Upper lobe of left lung (tissue), 6 donors: ENCODE measurements at regions not wholly inside any gene's neighbourhood (a gene's known extent, or its start where the extent isn't known, plus 50 kb on each side); places are given as distances from the start of the nearest gene placed in this dataset.

Experiments used
- ATAC-seq, 2 donors: fragments of 200-7000 bp; cut with Tn5 transposase; one replicate each; pipeline ENCODE4 v1.9.1; 2022; ENCODE audit warnings: mild to moderate bottlenecking in 2 of 2, moderate library complexity in 2 of 2; ENCODE audit not compliant: low FRiP score in 2 of 2
- DNase-seq, 2 donors: peaks; one replicate each; pipeline ENCODE4 v3.0.0-alpha.2; 2019 to 2020
- H3K27ac ChIP-seq, 4 donors: fragments of 200-600 bp; sonication (generic); one replicate each; pipeline ENCODE4 v1.5.1; 2016 to 2019
- H3K27me3 ChIP-seq, 4 donors: fragments of 200-600 bp; sonication (generic); one replicate each; pipeline ENCODE4 v1.5.1; 2017 to 2019
- H3K36me3 ChIP-seq, 4 donors: fragments of 200-600 bp; sonication (generic); one replicate each; pipeline ENCODE4 v1.5.1; 2016 to 2019
- H3K4me1 ChIP-seq, 4 donors: fragments of 200-600 bp; sonication (generic); one replicate each; pipeline ENCODE4 v1.5.1; 2018 to 2019
- H3K4me3 ChIP-seq, 4 donors: fragments of 200-600 bp; sonication (generic); one replicate each; pipeline ENCODE4 v1.5.1; 2017 to 2019; ENCODE audit warnings: mild to moderate bottlenecking in 2 of 4, moderate library complexity in 1 of 4
- H3K9me3 ChIP-seq, 4 donors: fragments of 200-600 bp; sonication (generic); one replicate each; pipeline ENCODE4 v1.5.1; 2018 to 2019
- EP300 ChIP-seq, 4 donors: sonication (generic); formaldehyde crosslinking; IDR thresholded peaks; one replicate each; pipeline ENCODE4 v1.5.1; 2017; ENCODE audit warnings: antibody characterized with exemption in 4 of 4, control low read depth in 2 of 4
- POLR2A ChIP-seq, 4 donors: fragments of 450-650 bp; IDR thresholded peaks; one replicate each; pipeline ENCODE4 v1.5.1; 2016 to 2017; ENCODE audit warnings: antibody characterized with exemption in 4 of 4, mild to moderate bottlenecking in 2 of 4
- POLR2AphosphoS5 ChIP-seq, 2 donors: sonication (generic); formaldehyde crosslinking; IDR thresholded peaks; one replicate each; pipeline ENCODE4 v1.5.1; 2017; ENCODE audit warnings: antibody characterized with exemption in 2 of 2
- whole genome bisulfite sequencing, 2 donors: methylation state at CpG; one replicate each; pipeline ENCODE4 v1.1.5; 2017 to 2018; 5-methylcytosine and 5-hydroxymethylcytosine counted together
- TF ChIP-seq, protein P1 (sequence below), 6 experiments: fragments of 450-650 bp in 4 of 6; fragments of 200-600 bp in 2 of 6; sonication (generic) in 2 of 6; IDR thresholded peaks; one replicate each; pipeline ENCODE4 v1.5.1; 2016 to 2019; ENCODE audit warnings: antibody characterized with exemption in 6 of 6
- donor health status: DM: no; HTN: no; CAD: no; lungs with moderate emphysema.
- donor health status: DM: no; HTN: yes; CAD: no; lungs with severe emphysema.

DNA sequence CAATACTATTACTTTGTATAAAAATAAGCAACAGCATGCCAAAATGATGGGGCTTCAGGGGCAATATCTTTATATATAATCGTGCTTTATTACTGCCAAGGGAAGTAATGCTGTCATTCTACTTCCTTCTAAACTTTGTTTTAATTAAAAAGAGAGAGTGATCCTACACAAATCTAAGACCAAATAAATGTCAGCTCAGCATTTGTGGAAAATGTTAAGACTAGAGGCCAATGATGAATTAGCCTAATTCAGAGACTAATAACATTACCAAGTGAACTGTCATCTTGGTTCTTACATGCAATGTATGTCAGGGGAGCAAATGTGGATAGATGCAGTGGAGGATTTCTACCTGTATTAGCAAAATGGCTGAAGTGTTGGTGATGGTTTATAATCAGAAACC is 166.4 kb upstream of the PTCHD1 start:
- H3K4me1 ChIP-seq: no peaks in the 10 kb centered on the region
- H3K27me3 ChIP-seq: no peaks in the 10 kb centered on the region
- no peak overlapping the region for H3K4me3 ChIP-seq
- TF ChIP-seq POLR2A (IDR thresholded peaks at IDR 0.05) (no peak), EP300 (IDR thresholded peaks at IDR 0.05) (no peak), POLR2AphosphoS5 (IDR thresholded peaks at IDR 0.05) (no peak)
- TF ChIP-seq, protein P1, sequence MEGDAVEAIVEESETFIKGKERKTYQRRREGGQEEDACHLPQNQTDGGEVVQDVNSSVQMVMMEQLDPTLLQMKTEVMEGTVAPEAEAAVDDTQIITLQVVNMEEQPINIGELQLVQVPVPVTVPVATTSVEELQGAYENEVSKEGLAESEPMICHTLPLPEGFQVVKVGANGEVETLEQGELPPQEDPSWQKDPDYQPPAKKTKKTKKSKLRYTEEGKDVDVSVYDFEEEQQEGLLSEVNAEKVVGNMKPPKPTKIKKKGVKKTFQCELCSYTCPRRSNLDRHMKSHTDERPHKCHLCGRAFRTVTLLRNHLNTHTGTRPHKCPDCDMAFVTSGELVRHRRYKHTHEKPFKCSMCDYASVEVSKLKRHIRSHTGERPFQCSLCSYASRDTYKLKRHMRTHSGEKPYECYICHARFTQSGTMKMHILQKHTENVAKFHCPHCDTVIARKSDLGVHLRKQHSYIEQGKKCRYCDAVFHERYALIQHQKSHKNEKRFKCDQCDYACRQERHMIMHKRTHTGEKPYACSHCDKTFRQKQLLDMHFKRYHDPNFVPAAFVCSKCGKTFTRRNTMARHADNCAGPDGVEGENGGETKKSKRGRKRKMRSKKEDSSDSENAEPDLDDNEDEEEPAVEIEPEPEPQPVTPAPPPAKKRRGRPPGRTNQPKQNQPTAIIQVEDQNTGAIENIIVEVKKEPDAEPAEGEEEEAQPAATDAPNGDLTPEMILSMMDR (IDR thresholded peaks at IDR 0.05): no peak
- DNase-seq: no peak
- no peaks in the 10 kb centered on the region for H3K36me3 ChIP-seq
- H3K9me3 ChIP-seq: no peaks in the 10 kb centered on the region
- H3K27ac ChIP-seq: no peak overlapping the region
- WGBS, 2 donors: 47 to 58% methylated on average over 1 of the region's 1 CpG
- ATAC-seq: no peak

DNA sequence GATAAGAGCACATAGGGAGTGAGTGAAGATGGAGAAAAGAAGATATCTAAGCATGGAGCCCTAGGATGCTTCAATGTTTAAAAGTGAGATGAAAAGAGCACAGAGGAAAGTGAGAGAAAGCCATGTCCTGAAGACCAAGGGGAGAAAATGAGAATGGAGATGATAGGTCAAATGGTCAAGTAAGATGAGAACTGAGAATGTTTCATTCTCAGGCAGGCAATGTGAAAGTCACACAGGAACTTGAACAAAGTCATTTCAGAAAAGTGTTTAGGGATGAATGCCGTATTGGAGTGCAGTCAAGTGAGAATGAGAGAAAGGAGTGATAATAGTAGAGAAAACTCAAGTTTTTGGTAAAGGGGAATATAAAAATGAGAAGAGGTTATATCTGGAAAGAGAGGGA is 148.7 kb upstream of the PTCHD1 start:
- Histone ChIP-seq H3K27ac (no peak overlapping the region), H3K9me3 (no peaks in the 10 kb centered on the region), H3K27me3 (no peaks in the 10 kb centered on the region), H3K4me1 (no peaks in the 10 kb centered on the region), H3K36me3 (no peaks in the 10 kb centered on the region), H3K4me3 (no peak overlapping the region)
- TF ChIP-seq, protein P1 (IDR thresholded peaks at IDR 0.05): no peak
- TF ChIP-seq POLR2A (IDR thresholded peaks at IDR 0.05) (no peak), POLR2AphosphoS5 (IDR thresholded peaks at IDR 0.05) (no peak), EP300 (IDR thresholded peaks at IDR 0.05) (no peak)
- DNase-seq (no peak), ATAC-seq (no peak)
- 71 to 73% methylated on average over 1 of the region's 1 CpG for WGBS, 2 donors

DNA sequence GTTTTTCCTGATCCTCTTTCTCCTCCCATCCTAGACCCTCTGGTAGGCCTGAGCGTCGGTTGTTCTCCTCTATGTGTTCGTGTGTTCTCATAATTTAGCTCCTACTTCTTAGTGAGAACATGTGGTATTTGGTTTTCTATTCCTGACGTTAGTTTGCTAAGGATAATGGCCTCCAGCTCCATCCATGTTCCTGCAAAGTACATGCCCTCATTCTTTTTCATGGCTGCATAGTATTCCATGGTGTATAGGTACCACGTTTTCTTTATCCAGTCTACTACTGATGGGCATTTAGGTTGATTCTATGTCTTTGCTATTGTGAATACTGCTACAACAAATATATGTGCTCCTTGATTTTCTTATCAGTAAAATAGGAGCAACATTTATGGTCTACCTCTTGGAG is 146.8 kb upstream of the PTCHD1 start:
- no peak for ATAC-seq
- Histone ChIP-seq H3K4me1 (no peaks in the 10 kb centered on the region), H3K27me3 (no peaks in the 10 kb centered on the region), H3K9me3 (no peaks in the 10 kb centered on the region), H3K4me3 (no peak overlapping the region), H3K36me3 (no peaks in the 10 kb centered on the region), H3K27ac (no peak overlapping the region)
- WGBS, 2 donors: 87 to 94% methylated on average over 5 of the region's 5 CpGs
- no peak for TF ChIP-seq POLR2AphosphoS5 (IDR thresholded peaks at IDR 0.05)
- no peak for TF ChIP-seq EP300 (IDR thresholded peaks at IDR 0.05)
- TF ChIP-seq POLR2A (IDR thresholded peaks at IDR 0.05): no peak
- TF ChIP-seq, protein P1 (IDR thresholded peaks at IDR 0.05): no peak
- DNase-seq: no peak

DNA sequence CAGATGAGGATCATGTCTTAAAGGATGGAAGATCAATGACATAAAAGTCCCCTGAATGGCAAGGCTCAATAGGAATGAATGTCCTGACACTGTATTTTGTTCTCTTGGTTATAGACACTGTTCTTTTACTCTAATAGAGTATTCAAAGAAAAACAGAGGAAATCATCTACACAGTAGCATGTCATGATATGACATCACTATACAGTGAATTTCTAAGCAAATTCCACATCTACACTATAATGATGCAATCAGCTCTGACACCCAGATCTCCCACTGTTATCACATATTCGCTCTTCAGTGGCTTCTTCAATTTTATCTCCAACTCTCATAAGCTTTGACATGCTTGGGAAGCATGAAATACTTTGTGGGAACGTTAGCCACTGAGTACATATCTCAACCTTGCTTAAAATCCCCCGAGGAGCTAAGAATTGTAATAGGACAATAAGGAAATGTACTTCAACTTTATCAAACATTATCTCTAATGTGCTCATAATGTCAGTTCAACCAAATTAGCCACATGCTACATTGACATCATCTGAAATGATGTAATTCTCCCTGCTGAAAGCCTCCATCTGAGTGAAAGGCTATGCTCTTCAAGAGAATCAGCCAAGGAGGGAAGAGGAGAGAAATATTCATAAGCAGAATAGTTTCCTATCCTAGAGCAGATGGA is 139.6 kb upstream of the PTCHD1 start:
- no peak overlapping the region for H3K27ac ChIP-seq
- ATAC-seq: no peak
- no peak overlapping the region for H3K4me3 ChIP-seq
- H3K36me3 ChIP-seq: no peaks in the 10 kb centered on the region
- 54 to 60% methylated on average over 3 of the region's 3 CpGs for WGBS, 2 donors
- no peaks in the 10 kb centered on the region for H3K9me3 ChIP-seq
- TF ChIP-seq POLR2A (IDR thresholded peaks at IDR 0.05) (no peak), POLR2AphosphoS5 (IDR thresholded peaks at IDR 0.05) (no peak)
- DNase-seq: no peak
- H3K4me1 ChIP-seq: no peaks in the 10 kb centered on the region
- no peaks in the 10 kb centered on the region for H3K27me3 ChIP-seq

DNA sequence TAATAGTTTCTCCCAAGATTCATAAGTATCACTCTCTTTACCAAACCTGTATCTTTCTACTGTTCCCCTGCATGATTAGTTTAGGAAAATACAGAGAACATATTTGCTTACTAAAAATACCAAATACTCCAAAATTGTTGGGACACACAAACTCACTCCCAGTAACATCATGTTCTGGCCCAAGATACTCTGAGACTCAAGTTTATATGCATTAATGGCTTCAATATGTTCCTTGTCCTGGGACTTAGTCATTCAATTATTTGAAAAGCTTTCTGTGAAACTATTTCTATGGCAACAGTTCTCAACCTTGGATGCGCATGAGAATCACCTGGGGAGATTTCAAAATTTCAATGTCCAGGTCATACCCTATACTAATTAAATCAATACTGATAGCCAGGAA is 138.9 kb upstream of the PTCHD1 start:
- ATAC-seq (no peak), DNase-seq (no peak)
- WGBS, 2 donors: 87 to 100% methylated on average over 1 of the region's 1 CpG
- H3K4me1 ChIP-seq: no peaks in the 10 kb centered on the region
- no peak overlapping the region for H3K4me3 ChIP-seq
- H3K27me3 ChIP-seq: no peaks in the 10 kb centered on the region
- no peaks in the 10 kb centered on the region for H3K36me3 ChIP-seq
- H3K27ac ChIP-seq: no peak overlapping the region
- no peak for TF ChIP-seq POLR2A (IDR thresholded peaks at IDR 0.05)
- no peak for TF ChIP-seq EP300 (IDR thresholded peaks at IDR 0.05)
- TF ChIP-seq, protein P1 (IDR thresholded peaks at IDR 0.05): no peak
- no peak for TF ChIP-seq POLR2AphosphoS5 (IDR thresholded peaks at IDR 0.05)
- no peaks in the 10 kb centered on the region for H3K9me3 ChIP-seq
